ENCODE measurements at regions not wholly inside any gene's neighbourhood (a gene's known extent, or its start where the extent isn't known, plus 50 kb on each side); places are given as distances from the start of the nearest gene placed in this dataset.

- H3K4me2 ChIP-seq (ENCODE audit: low read length): no peak overlapping the region
- TF ChIP-seq MXI1 (conservative IDR thresholded peaks at IDR 0.05; ENCODE audit: poor library complexity, severe bottlenecking): no peak
- no peak for TF ChIP-seq TAF1 (IDR thresholded peaks at IDR 0.05; ENCODE audit: low read depth)
- no peak for TF ChIP-seq POLR2AphosphoS5 (IDR thresholded peaks at IDR 0.05)
- TF ChIP-seq CTCF (IDR thresholded peaks at IDR 0.05; ENCODE audit: poor library complexity, severe bottlenecking): no peak
- TF ChIP-seq RAD21 (conservative IDR thresholded peaks at IDR 0.05): no peak
- no peak for TF ChIP-seq EZH2 (IDR thresholded peaks at IDR 0.05; ENCODE audit: borderline replicate concordance, insufficient read depth, low read length, poor library complexity, severe bottlenecking)
- no peak for TF ChIP-seq SMC3 (conservative IDR thresholded peaks at IDR 0.05; ENCODE audit: poor library complexity)
- no peak for TF ChIP-seq REST (IDR thresholded peaks at IDR 0.05; ENCODE audit: borderline replicate concordance)
- no peak for TF ChIP-seq EP300 (conservative IDR thresholded peaks at IDR 0.05; ENCODE audit: poor library complexity, severe bottlenecking)
- no peaks in the 10 kb centered on the region for H3K79me2 ChIP-seq (replicated peaks; ENCODE audit: insufficient read depth, low read length)
- no peak overlapping the region for H2AFZ ChIP-seq (ENCODE audit: low read depth, low read length)
- H3F3A ChIP-seq (ENCODE audit: insufficient read depth, low read length, poor library complexity, severe bottlenecking): no peaks in the 10 kb centered on the region
- no peak overlapping the region for H3K9ac ChIP-seq (ENCODE audit: low read length)
- H3K27me3 ChIP-seq (ENCODE audit: insufficient read depth, low read depth, low read length): no peaks in the 10 kb centered on the region
- H3K9me2 ChIP-seq (ENCODE audit: insufficient read depth, low read length): no peaks in the 10 kb centered on the region
- H3K4me3 ChIP-seq (ENCODE audit: low read length): no peak overlapping the region
- no peaks in the 10 kb centered on the region for H4K20me1 ChIP-seq (ENCODE audit: insufficient read depth)
- H3K9me3 ChIP-seq (ENCODE audit: low read length): no peaks in the 10 kb centered on the region
- no peak overlapping the region for H3K27ac ChIP-seq (ENCODE audit: low read length)
- H3K36me3 ChIP-seq (ENCODE audit: insufficient read depth, low read length): no peaks in the 10 kb centered on the region
Observed at GRCh38 chr9:17009071-17009470, 125.8 kb upstream of the CNTLN start.

GRCh38 chr9:17005056-17005823 lies 129.6 kb upstream of the CNTLN start:
- Histone ChIP-seq H3K79me2 (replicated peaks; ENCODE audit: insufficient read depth, low read length) (no peaks in the 10 kb centered on the region), H3F3A (ENCODE audit: insufficient read depth, low read length, poor library complexity, severe bottlenecking) (no peaks in the 10 kb centered on the region), H3K9ac (ENCODE audit: low read length) (no peak overlapping the region), H4K20me1 (ENCODE audit: insufficient read depth) (no peaks in the 10 kb centered on the region), H3K27me3 (ENCODE audit: insufficient read depth, low read depth, low read length) (no peaks in the 10 kb centered on the region), H3K4me2 (ENCODE audit: low read length) (no peak overlapping the region), H2AFZ (ENCODE audit: low read depth, low read length) (no peak overlapping the region), H3K4me3 (ENCODE audit: low read length) (no peak overlapping the region), H3K27ac (ENCODE audit: low read length) (no peak overlapping the region), H3K9me2 (ENCODE audit: insufficient read depth, low read length) (no peaks in the 10 kb centered on the region), H3K9me3 (ENCODE audit: low read length) (no peaks in the 10 kb centered on the region), H3K36me3 (ENCODE audit: insufficient read depth, low read length) (no peaks in the 10 kb centered on the region)
- TF ChIP-seq MXI1 (conservative IDR thresholded peaks at IDR 0.05; ENCODE audit: poor library complexity, severe bottlenecking) (no peak), RAD21 (conservative IDR thresholded peaks at IDR 0.05) (no peak), EP300 (conservative IDR thresholded peaks at IDR 0.05; ENCODE audit: poor library complexity, severe bottlenecking) (no peak), REST (IDR thresholded peaks at IDR 0.05; ENCODE audit: borderline replicate concordance) (no peak), EZH2 (IDR thresholded peaks at IDR 0.05; ENCODE audit: borderline replicate concordance, insufficient read depth, low read length, poor library complexity, severe bottlenecking) (no peak), TAF1 (IDR thresholded peaks at IDR 0.05; ENCODE audit: low read depth) (no peak), POLR2AphosphoS5 (IDR thresholded peaks at IDR 0.05) (no peak)
